Right renal cortex interstitium (tissue), 3 donors: ENCODE measurements at regions not wholly inside any gene's neighbourhood (a gene's known extent, or its start where the extent isn't known, plus 50 kb on each side); places are given as distances from the start of the nearest gene placed in this dataset.
"Not testable (repeated sequence)": the region's sequence is repeated elsewhere in the genome, so short reads cannot be mapped to it uniquely, and the experiment has no call there.

ENCODE experiments used
- DNase-seq, 3 donors: peaks; one replicate each; pipeline ENCODE4 v3.0.0-alpha.2; 2013; ENCODE audit warnings: low read depth in 3 of 3, low spot score in 2 of 3

DNA sequence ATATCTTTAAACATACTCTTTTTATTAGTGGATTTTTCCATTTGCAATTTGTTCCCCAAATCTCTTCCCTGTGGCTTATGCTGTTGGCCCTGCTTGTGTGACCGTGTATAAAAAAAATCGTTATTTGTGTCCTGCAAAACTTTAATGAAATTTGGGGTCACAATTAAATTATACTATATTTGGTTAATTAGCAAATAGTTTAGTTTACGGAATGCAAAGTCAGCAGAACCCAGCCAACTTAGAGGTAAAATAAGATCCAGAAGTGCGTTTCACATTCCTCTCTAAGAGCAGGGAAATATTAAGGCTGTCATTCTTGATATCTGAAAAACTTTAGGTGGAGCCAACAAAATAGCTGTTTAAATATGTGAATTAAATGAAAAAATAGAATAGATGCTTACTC is 2023.5 kb upstream of the WWC1 start:
- no peak for DNase-seq

GRCh38 chr5:166270712-166271111 is 2020.7 kb upstream of the WWC1 start:
- no peak for DNase-seq

DNA sequence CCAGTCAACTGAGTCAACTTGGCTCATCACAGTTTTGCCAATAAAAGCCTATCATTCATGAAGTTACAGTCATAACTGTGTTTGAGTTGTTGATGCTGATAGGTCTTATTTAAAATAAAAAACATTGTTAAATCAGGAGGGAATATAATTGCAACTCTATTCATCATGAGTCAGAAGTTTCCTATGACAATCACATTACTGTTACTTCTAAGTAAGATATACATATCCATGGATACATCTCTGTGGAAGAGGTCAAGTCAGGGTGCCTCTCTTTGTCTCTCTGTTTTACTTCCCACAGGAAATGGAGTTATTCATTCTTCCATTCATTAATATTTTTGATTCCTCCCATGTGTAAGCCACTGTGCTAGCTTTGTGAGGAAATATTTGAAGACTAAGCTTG is 2015.4 kb upstream of the WWC1 start:
- no peak for DNase-seq

DNA sequence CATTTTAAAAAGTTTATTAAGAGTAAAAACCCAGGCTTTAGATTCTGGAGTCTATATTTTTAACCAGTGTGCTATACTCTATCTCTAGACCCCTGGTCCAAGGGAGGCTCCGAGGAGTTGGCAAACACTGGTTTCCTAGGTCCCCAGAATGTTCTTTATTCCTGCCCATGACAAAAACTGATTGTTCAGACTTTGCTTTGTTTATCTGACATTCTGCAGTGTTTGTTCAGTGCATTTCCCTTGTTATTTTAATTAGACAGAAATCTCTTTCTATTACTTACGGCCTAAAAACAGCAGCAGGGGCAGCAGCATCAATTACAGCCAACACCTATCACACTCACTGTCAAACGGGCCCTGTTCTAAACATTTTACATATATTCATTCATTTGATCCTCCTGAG is 2011.6 kb upstream of the WWC1 start:
- DNase-seq: no peak

DNA sequence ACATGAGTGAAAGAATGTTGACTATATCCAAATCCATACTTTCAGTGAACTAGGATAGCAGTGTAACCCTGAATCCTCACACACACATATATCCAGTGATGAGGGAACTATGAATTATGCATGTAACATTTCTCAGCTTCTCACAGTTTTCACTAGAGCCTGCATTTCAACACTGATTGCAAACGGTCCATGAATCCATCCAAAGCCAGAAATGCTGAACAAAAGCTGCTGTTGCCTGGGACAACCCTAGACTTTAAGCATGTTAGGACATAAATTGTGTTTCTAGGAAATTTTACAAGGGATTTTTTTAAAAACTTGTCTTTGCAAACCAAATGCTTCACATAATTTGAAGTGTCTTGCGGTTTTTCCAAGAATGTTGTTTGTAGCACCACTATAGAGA is 2010.0 kb upstream of the WWC1 start:
- DNase-seq: no peak

- no peak for DNase-seq
Measured at GRCh38 chr5:166282939-166283338, 2008.5 kb upstream of the WWC1 start.

GRCh38 chr5:166285361-166285760 is 2006.1 kb upstream of the WWC1 start:
- DNase-seq: no peak

- no peak for DNase-seq
Measured at GRCh38 chr5:166286832-166287231, 2004.6 kb upstream of the WWC1 start.

DNA sequence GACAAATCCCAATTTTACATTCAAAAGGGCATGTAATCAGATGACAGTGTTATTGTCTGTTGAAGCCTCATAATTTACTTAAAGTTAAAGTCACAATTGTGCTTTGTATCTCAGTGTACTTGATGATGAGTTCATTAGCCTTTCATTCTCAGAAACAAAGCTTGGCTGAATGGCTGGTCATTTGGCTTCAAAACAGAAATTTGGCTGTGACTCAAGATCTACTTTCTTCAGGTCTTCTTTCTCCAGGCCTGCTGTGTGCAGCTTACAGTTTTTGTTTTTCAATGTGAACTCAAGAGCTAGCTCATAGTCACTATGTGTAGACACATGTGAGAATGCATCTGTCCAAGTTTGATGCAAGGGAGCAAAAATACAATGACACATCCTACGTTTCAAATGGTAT is 2003.6 kb upstream of the WWC1 start:
- DNase-seq: no peak

DNA sequence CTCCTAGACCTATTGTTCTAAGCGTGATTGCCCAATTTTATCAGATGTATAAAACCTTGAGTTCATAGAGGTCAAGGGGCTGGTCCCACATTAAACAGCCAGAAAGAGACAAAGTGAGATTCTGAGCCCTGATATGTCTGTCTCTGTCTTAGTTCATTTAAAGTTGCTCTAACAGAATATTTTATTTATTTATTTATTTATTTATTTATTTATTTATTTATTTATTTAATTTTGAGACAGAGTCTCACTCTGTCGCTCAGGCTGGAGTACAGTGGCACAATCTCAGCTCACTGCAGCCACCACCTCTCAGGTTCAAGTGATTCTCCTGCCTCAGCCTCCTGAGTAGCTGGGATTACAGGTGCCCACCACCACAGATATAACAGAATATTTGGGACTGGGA is 1999.6 kb upstream of the WWC1 start:
- not testable (repeated sequence) for DNase-seq

DNA sequence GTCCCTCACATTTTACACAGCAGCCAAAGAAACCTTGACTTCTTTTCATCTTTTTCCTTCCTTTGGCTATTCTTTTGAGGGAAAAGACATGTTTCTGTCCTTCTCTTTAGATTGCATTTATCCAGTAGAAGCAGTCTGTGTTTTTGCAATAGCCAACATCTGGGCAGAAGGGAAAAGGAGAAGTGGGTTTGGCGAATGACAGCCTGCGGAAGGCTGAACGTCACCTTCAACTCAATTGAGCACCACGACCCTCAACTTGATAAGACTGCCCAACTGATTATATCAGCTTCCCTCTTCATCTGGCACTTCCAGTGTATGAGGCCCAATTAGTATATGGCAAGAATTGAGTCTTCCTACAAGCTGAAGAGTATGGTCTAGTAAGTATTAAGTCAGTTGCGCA is 1997.6 kb upstream of the WWC1 start:
- DNase-seq: no peak

DNA sequence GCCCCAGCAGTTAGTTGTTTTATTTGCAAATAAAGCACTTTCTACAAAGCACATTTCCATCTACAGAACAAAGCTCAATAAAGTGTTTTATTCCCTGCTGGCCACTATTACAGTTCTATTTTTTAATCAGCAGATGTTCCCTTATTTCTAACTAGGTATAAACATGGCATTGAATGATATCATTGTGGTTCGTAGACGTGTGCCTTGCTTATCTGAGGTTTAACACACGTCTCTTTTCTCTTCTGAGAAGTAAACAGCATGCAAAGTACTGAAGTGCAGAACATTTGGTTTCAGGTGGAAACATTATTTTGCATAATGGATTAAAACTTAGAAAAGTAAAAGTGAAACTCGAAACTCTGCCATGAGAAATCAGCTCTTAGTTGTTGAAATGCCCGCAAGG is 1989.3 kb upstream of the WWC1 start:
- no peak for DNase-seq

- no peak for DNase-seq
Measured at GRCh38 chr5:166317425-166317824, 1974.0 kb upstream of the WWC1 start.

DNA sequence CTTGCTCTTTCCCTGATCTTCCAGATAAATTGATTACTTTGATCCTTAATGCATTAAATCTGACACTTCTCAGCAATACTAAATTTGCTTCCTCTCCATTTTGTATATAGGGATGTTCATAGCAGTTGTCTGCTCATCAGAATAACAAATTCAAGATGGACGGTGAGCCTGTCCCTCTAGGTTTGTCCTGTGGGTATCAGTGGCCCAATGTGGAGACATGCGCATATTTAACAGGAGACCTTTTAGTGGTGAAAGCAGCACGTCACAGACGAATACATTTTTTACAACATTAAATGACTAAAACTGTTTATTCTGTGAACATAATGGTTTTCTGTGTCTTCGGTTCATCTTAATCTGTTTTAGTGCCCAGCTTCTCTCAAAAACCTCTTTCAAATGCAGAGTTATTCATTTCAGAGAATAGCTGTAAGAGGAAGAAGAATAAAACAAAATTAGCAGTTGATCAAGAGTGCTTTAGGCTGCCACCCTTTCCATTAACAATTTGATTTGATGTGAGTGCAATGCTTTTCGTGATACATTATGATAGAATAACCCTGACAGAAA is 1970.4 kb upstream of the WWC1 start:
- no peak for DNase-seq

DNA sequence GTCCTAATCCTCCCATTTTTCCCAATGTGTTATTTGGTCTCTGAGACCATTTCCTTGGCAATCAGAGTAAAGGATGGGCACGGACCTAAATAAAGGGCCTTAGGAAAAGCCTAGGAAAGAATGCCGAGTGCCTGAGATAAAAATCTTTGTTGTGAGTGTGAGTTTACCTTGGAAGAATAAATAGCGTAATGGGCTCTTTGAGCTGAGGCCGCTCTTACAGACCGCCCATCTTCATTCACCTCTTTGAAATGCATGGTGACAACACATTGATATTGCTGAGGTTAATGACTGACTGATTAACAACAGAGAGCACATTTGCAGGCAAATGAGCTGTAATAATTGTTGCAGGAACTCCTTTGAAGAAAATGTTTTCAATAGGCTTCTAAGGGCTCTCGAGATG is 1967.1 kb upstream of the WWC1 start:
- no peak for DNase-seq

DNA sequence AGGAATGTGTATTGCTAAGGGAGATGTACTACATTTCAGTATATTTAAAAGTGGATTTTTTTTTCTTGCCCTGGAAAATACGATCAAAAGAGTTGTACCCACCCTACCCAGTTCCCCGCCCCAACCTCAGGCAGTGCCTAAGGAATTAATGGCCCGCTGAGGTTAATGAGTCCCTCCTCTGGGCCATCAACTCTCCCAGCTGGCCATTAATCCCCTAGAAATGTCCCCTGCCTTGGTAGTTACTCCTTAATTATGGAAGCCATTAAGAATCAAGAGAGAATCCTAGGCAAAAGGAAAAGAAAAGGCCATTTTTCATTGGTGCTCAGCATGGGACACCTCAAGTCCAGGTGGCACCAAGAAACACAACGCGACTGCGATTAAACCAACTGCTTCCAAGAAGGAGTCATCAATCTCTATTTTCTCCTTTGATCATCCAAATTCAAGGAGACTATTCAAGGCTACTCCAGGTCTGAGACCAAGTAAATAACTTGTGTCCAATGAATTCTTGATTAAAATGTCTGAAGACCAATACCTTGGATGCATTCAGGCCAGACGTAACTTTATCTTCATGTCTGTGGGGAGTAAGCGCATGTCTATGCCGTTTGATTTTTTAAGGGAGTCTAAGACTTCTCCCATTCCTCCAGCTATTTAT is 1962.2 kb upstream of the WWC1 start:
- no peak for DNase-seq

- no peak for DNase-seq
Measured at GRCh38 chr5:166330036-166330435, 1961.4 kb upstream of the WWC1 start.

DNA sequence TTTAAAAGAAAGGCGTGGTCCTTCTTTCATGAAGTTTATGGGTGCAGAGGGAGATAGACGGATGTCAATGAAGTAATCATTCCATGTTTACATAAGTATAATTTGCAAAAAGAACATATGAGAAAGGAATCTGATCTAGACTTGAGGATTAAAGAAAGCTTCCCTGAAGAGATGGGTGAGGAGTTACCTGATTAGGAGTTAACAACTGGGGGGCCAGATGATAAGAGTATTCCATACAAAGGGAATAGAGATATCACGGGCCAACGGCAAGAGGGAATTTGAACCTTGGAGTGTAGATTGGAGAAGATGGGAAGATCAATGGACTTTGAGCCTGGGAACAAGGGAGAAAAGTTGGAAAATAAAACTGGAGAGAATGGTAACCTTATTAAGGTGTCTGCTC is 1959.9 kb upstream of the WWC1 start:
- no peak for DNase-seq

DNA sequence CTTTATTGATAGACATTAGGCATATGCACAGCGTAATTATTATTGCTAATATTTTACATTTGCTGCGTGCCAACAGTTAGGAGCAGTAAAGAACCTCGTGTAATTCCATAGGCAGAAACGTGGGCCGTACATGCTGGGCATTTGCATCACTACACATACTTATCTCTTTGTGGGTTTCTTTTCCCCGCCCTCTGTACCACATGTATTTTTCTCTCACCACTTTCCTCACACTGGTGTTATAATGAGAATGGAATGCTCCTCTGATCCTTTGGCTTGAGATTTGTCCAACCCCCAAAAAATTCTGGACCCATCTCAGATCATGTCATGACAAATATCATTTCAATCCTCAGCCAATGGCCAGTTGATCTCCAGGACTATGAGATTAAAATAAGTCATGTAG is 1952.6 kb upstream of the WWC1 start:
- DNase-seq: no peak

GRCh38 chr5:166340039-166340438 is 1951.4 kb upstream of the WWC1 start:
- no peak for DNase-seq

- no peak for DNase-seq
Measured at GRCh38 chr5:166341740-166342337, 1949.6 kb upstream of the WWC1 start.

DNA sequence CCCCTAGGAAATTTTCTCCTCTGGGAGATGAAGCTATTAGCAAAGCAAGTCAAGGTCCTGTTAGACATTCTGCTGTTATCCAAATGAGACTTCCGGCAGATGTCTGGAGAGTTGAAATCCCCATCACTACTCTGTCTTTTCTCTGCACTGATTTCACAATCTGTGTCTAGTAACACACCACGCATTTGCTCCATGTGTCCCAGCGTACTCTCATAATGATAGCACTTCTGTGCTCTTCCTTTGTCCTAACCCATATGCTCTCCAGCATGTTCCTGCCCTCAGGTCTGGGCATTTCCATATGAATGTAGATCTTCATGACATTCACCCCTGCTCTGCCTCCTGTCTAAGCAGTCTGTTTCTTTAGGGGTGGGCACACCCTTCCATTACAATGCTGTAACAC is 1949.0 kb upstream of the WWC1 start:
- no peak for DNase-seq
